IMR-90 (cell line): ENCODE measurements at regions not wholly inside any gene's neighbourhood (a gene's known extent, or its start where the extent isn't known, plus 50 kb on each side); places are given as distances from the start of the nearest gene placed in this dataset.
"Not testable (repeated sequence)": the region's sequence is repeated elsewhere in the genome, so short reads cannot be mapped to it uniquely, and the experiment has no call there.

Experiments
- ATAC-seq: fragments of 200-7000 bp; cut with Tn5 transposase; 2 replicates; pipeline ENCODE4 v1.9.1; 2020; ENCODE audit warnings: low read depth, mild to moderate bottlenecking, moderate library complexity
- BruUV-seq: library from RNA; stranded (reverse); fragments of 400-500 nt; replicated peaks from 2 replicates; lab custom pipeline; 2021; lab: Mats Ljungman, UMichigan
- CTCF ChIA-PET: fragments of 300-600 bp; formaldehyde crosslinking; extraction: SDS; loops from one replicate; lab custom pipeline; 2021; ENCODE audit warnings: antibody characterized with exemption; lab: Yijun Ruan, JAX
- POLR2A ChIA-PET: fragments of 300-600 bp; sonication (Branson Sonifier 250); formaldehyde crosslinking; loops from one replicate; lab custom pipeline; 2022; ENCODE audit warnings: antibody characterized with exemption; ENCODE audit not compliant: unreplicated experiment; lab: Charles Lee
- DNase-seq: peaks from one replicate; pipeline ENCODE4 v3.0.0; 2013
- H2AFZ ChIP-seq: replicated peaks from 2 replicates; pipeline ENCODE3; 2013; ENCODE audit warnings: low read length, mild to moderate bottlenecking; ENCODE audit not compliant: poor library complexity
- H2AK5ac ChIP-seq: 2 replicates; pipeline ENCODE4 v1.6.1; 2013; ENCODE audit warnings: low read depth, low read length, inconsistent platforms
- H2AK9ac ChIP-seq: replicated peaks from 2 replicates; pipeline ENCODE3; 2013; ENCODE audit warnings: mild to moderate bottlenecking, low read depth, low read length, moderate library complexity; ENCODE audit not compliant: poor library complexity
- H2BK120ac ChIP-seq: 2 replicates; pipeline ENCODE4 v1.6.1; 2013; ENCODE audit warnings: low read depth, low read length, inconsistent platforms
- H2BK15ac ChIP-seq: 3 replicates; pipeline ENCODE4 v1.6.1; 2013; ENCODE audit warnings: low read depth, low read length, inconsistent platforms
- H2BK20ac ChIP-seq: 2 replicates; pipeline ENCODE4 v1.6.1; 2013; ENCODE audit warnings: low read depth, mild to moderate bottlenecking, inconsistent platforms, low read length, moderate library complexity
- H2BK5ac ChIP-seq: 2 replicates; pipeline ENCODE4 v1.6.1; 2013; ENCODE audit warnings: mild to moderate bottlenecking, low read depth, low read length, inconsistent platforms; ENCODE audit not compliant: poor library complexity, severe bottlenecking
- H3K14ac ChIP-seq: replicated peaks from 2 replicates; pipeline ENCODE4 v1.6.1; 2013; ENCODE audit warnings: low read depth, low read length, inconsistent platforms
- H3K18ac ChIP-seq: 2 replicates; pipeline ENCODE4 v1.6.1; 2013; ENCODE audit warnings: low read depth, low read length, control low read depth
- H3K23ac ChIP-seq: 2 replicates; pipeline ENCODE4 v1.6.1; 2013; ENCODE audit warnings: low read depth, low read length, inconsistent platforms
- H3K27ac ChIP-seq: 2 replicates; pipeline ENCODE4 v1.5.1; 2013; ENCODE audit warnings: mild to moderate bottlenecking, control low read depth, low read length; ENCODE audit not compliant: insufficient read depth
- H3K27me3 ChIP-seq: 2 replicates; pipeline ENCODE4 v1.6.1; 2013; ENCODE audit warnings: low read length; ENCODE audit not compliant: control insufficient read depth, insufficient read depth
- H3K36me3 ChIP-seq: 2 replicates; pipeline ENCODE4 v1.6.1; 2013; ENCODE audit warnings: low read length, mixed read lengths; ENCODE audit not compliant: control insufficient read depth, insufficient read depth
- H3K4ac ChIP-seq: 2 replicates; pipeline ENCODE4 v1.6.1; 2013; ENCODE audit warnings: low read depth, low read length, inconsistent platforms
- H3K4me1 ChIP-seq: 2 replicates; pipeline ENCODE4 v1.6.1; 2013; ENCODE audit warnings: low read length, mixed read lengths; ENCODE audit not compliant: control insufficient read depth, insufficient read depth
- H3K4me2 ChIP-seq: 2 replicates; pipeline ENCODE4 v1.6.1; 2013; ENCODE audit warnings: low read depth, mild to moderate bottlenecking, control low read depth, low read length, moderate library complexity
- H3K4me3 ChIP-seq: 2 replicates; pipeline ENCODE4 v1.5.1; 2013; ENCODE audit warnings: low read depth, mild to moderate bottlenecking, control low read depth, low read length, moderate library complexity; ENCODE audit not compliant: insufficient read depth
- H3K56ac ChIP-seq: 2 replicates; pipeline ENCODE4 v1.6.1; 2013; ENCODE audit warnings: low read length, inconsistent platforms; ENCODE audit not compliant: insufficient read depth; ENCODE audit errors: extremely low read depth
- H3K79me1 ChIP-seq, 2 experiments: 2 replicates each; pipeline ENCODE4 v1.6.1; 2013; ENCODE audit warnings: low read length in 2 of 2, inconsistent platforms in 1 of 2, low read depth in 1 of 2
- H3K9ac ChIP-seq: 2 replicates; pipeline ENCODE4 v1.6.1; 2013; ENCODE audit warnings: low read depth, low read length, control low read depth
- H3K9me1 ChIP-seq: 2 replicates; pipeline ENCODE4 v1.6.1; 2013; ENCODE audit warnings: low read length, inconsistent platforms; ENCODE audit not compliant: insufficient read depth
- H3K9me3 ChIP-seq: 2 replicates; pipeline ENCODE4 v1.6.1; 2013; ENCODE audit warnings: low read length; ENCODE audit not compliant: control insufficient read depth, insufficient read depth
- H4K20me1 ChIP-seq: 2 replicates; pipeline ENCODE4 v1.6.1; 2013; ENCODE audit warnings: low read length, inconsistent platforms; ENCODE audit not compliant: insufficient read depth
- H4K5ac ChIP-seq: 2 replicates; pipeline ENCODE4 v1.6.1; 2013; ENCODE audit warnings: mild to moderate bottlenecking, low read depth, low read length, control low read depth
- H4K8ac ChIP-seq, 2 experiments: 2 replicates each; pipeline ENCODE4 v1.6.1; 2013; ENCODE audit warnings: low read depth in 2 of 2, low read length in 2 of 2, control low read depth in 1 of 2, inconsistent platforms in 1 of 2
- H4K91ac ChIP-seq: 2 replicates; pipeline ENCODE4 v1.6.1; 2013; ENCODE audit warnings: low read depth, low read length, inconsistent platforms; ENCODE audit not compliant: insufficient read depth
- MXI1 ChIP-seq: IDR thresholded peaks from 2 replicates; pipeline ENCODE4 v1.6.1; 2012; ENCODE audit warnings: low read depth, mild to moderate bottlenecking, low read length, moderate library complexity, borderline replicate concordance
- WGBS, 2 experiments: methylation state at CpG; one replicate each; pipeline versions ENCODE4 v1.1.5 to v1.1.7; 2013; ENCODE audit warnings: missing lambda C conversion rate in 2 of 2; ENCODE audit not compliant: insufficient read length in 1 of 2; ENCODE audit errors: extremely low coverage in 2 of 2; 5-methylcytosine and 5-hydroxymethylcytosine counted together
- dilution Hi-C: fragments of 300-500 bp; cut with HindIII; formaldehyde crosslinking; loops from one replicate; pipeline ENCODE4 v1.14.3; 2018; ENCODE audit warnings: low sequenced_read_pairs; ENCODE audit not compliant: unreplicated experiment
- in situ Hi-C: fragments of 300-500 bp; cut with MboI; formaldehyde crosslinking; loops from 3 replicates; pipeline ENCODE4 v1.14.3; 2019; ENCODE audit warnings: low sequenced_read_pairs, inconsistent platforms, mixed read lengths
- intact Hi-C: fragments of 100-400 bp; cut with micrococcal nuclease; formaldehyde crosslinking; loops from 2 replicates; pipeline ENCODE4 v1.10.0; 2022

GRCh38 chr9:79492092-79493009, 79.4 kb upstream of the TLE4 start (continued):
- TF ChIP-seq MXI1 = no peak

- ATAC-seq, H3K9me1 ChIP-seq, H2AFZ ChIP-seq, H3K4me3 ChIP-seq, CTCF ChIA-PET, dilution Hi-C loops, H2AK5ac ChIP-seq, POLR2A ChIA-PET, H3K9ac ChIP-seq, H3K27ac ChIP-seq, H3K56ac ChIP-seq, H4K20me1 ChIP-seq, H4K5ac ChIP-seq, H3K23ac ChIP-seq, H2AK9ac ChIP-seq, H3K4ac ChIP-seq, H2BK15ac ChIP-seq, H2BK5ac ChIP-seq, H2BK20ac ChIP-seq, H3K27me3 ChIP-seq, H3K79me1 ChIP-seq, H3K4me2 ChIP-seq, in situ Hi-C loops, H2BK120ac ChIP-seq, H4K91ac ChIP-seq, H3K18ac ChIP-seq, BruUV-seq, intact Hi-C loops, H3K36me3 ChIP-seq, H3K4me1 ChIP-seq, DNase-seq, H4K8ac ChIP-seq, H3K14ac ChIP-seq, H3K9me3 ChIP-seq: not testable (repeated sequence)
- 96% methylated on average over 13 of the region's 25 CpGs; no CpG with 5 or more reads in 1 of the 2 experiments for WGBS, 2 experiments
Measured at GRCh38 chr9:79500196-79500864, 71.4 kb upstream of the TLE4 start.
